Loucy (cell line): ENCODE measurements at regions not wholly inside any gene's neighbourhood (a gene's known extent, or its start where the extent isn't known, plus 50 kb on each side); places are given as distances from the start of the nearest gene placed in this dataset.

Experiments used
- H2AFZ ChIP-seq: fragments of 200-600 bp; sonication (generic); 2 replicates; pipeline ENCODE4 v1.6.0; 2016; ENCODE audit warnings: antibody characterized with exemption, mild to moderate bottlenecking, low read length, moderate library complexity
- H3F3A ChIP-seq: fragments of 200-600 bp; 2 replicates; pipeline ENCODE4 v1.6.0; 2016; ENCODE audit warnings: antibody characterized with exemption, low read depth, mild to moderate bottlenecking
- H3K27me3 ChIP-seq: fragments of 200-600 bp; sonication (generic); 2 replicates; pipeline ENCODE4 v1.6.1; 2014; ENCODE audit warnings: low read length, mild to moderate bottlenecking; ENCODE audit not compliant: insufficient read depth, poor library complexity, severe bottlenecking
- H3K36me3 ChIP-seq: fragments of 200-600 bp; sonication (generic); 2 replicates; pipeline ENCODE4 v1.6.1; 2016; ENCODE audit warnings: low read length; ENCODE audit not compliant: insufficient read depth
- H3K4me1 ChIP-seq: fragments of 200-600 bp; sonication (generic); 2 replicates; pipeline ENCODE4 v1.5.1; 2014; ENCODE audit warnings: low read length, mild to moderate bottlenecking; ENCODE audit not compliant: insufficient read depth, poor library complexity, severe bottlenecking
- H3K4me2 ChIP-seq: fragments of 200-600 bp; sonication (generic); 2 replicates; pipeline ENCODE4 v1.6.0; 2014; ENCODE audit warnings: antibody characterized with exemption, low read length, low read depth, mild to moderate bottlenecking; ENCODE audit not compliant: poor library complexity, severe bottlenecking
- H3K4me3 ChIP-seq: fragments of 200-600 bp; sonication (generic); 2 replicates; pipeline ENCODE4 v1.5.1; 2014; ENCODE audit warnings: low read length, mild to moderate bottlenecking, mixed read lengths; ENCODE audit not compliant: poor library complexity, severe bottlenecking
- H3K79me2 ChIP-seq: fragments of 200-600 bp; sonication (generic); 2 replicates; pipeline ENCODE4 v1.6.1; 2014; ENCODE audit warnings: low read length; ENCODE audit not compliant: insufficient read depth
- H3K9ac ChIP-seq: fragments of 200-600 bp; sonication (generic); 2 replicates; pipeline ENCODE4 v1.6.0; 2014; ENCODE audit warnings: mild to moderate bottlenecking, low read depth, low read length, moderate library complexity; ENCODE audit not compliant: poor library complexity, severe bottlenecking
- H3K9me2 ChIP-seq: fragments of 200-600 bp; sonication (generic); replicated peaks from 2 replicates; pipeline ENCODE4 v1.6.1; 2016; ENCODE audit warnings: low read depth, low read length, mixed read lengths
- H3K9me3 ChIP-seq: fragments of 200-600 bp; sonication (generic); 2 replicates; pipeline ENCODE4 v1.6.1; 2014; ENCODE audit warnings: mild to moderate bottlenecking, antibody characterized with exemption, low read length, low read depth; ENCODE audit not compliant: insufficient read depth
- H4K20me1 ChIP-seq: fragments of 200-600 bp; sonication (generic); 2 replicates; pipeline ENCODE4 v1.6.0; 2014; ENCODE audit warnings: antibody characterized with exemption, low read length, mild to moderate bottlenecking; ENCODE audit not compliant: insufficient read depth, poor library complexity, severe bottlenecking
- EZH2phosphoT487 ChIP-seq: fragments of 200-600 bp; IDR thresholded peaks from 2 replicates; pipeline ENCODE4 v1.6.1; 2018; ENCODE audit warnings: antibody characterized with exemption, mild to moderate bottlenecking, moderate library complexity, borderline replicate concordance
- TF ChIP-seq, protein P1 (sequence below): fragments of 200-600 bp; sonication (generic); conservative IDR thresholded peaks from 2 replicates; pipeline ENCODE4 v1.5.1; 2014; ENCODE audit warnings: mild to moderate bottlenecking, antibody characterized with exemption, low read length

DNA sequence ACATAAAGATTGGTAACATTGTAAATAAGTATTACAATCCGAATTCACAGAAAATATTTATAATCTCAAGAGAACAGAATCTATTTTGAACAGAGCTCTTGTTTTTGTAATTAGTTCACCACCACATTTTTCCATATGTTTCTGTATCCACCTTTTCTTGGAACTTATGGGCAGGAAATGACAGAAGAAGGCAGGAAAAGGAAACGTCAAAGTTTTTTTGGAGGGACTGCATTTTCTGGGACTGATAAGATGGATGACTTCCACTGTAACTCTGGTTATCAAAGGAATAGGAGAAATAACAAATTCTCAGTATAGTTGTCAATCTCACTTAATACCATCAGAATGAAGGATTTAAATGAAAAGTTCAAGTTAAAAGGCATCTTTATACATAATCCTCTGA is 75.1 kb upstream of the SMNDC1 start:
- Histone ChIP-seq H2AFZ (no peak overlapping the region), H3K79me2 (no peaks in the 10 kb centered on the region), H3K9me2 (no peaks in the 10 kb centered on the region), H4K20me1 (no peaks in the 10 kb centered on the region), H3K9me3 (no peaks in the 10 kb centered on the region), H3K27me3 (no peaks in the 10 kb centered on the region), H3K4me3 (no peak overlapping the region), H3K4me2 (no peak overlapping the region), H3K4me1 (no peaks in the 10 kb centered on the region), H3F3A (no peaks in the 10 kb centered on the region), H3K36me3 (no peaks in the 10 kb centered on the region), H3K9ac (no peak overlapping the region)
- TF ChIP-seq, protein P1, sequence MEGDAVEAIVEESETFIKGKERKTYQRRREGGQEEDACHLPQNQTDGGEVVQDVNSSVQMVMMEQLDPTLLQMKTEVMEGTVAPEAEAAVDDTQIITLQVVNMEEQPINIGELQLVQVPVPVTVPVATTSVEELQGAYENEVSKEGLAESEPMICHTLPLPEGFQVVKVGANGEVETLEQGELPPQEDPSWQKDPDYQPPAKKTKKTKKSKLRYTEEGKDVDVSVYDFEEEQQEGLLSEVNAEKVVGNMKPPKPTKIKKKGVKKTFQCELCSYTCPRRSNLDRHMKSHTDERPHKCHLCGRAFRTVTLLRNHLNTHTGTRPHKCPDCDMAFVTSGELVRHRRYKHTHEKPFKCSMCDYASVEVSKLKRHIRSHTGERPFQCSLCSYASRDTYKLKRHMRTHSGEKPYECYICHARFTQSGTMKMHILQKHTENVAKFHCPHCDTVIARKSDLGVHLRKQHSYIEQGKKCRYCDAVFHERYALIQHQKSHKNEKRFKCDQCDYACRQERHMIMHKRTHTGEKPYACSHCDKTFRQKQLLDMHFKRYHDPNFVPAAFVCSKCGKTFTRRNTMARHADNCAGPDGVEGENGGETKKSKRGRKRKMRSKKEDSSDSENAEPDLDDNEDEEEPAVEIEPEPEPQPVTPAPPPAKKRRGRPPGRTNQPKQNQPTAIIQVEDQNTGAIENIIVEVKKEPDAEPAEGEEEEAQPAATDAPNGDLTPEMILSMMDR, result no peak
- TF ChIP-seq EZH2phosphoT487, result no peak

DNA sequence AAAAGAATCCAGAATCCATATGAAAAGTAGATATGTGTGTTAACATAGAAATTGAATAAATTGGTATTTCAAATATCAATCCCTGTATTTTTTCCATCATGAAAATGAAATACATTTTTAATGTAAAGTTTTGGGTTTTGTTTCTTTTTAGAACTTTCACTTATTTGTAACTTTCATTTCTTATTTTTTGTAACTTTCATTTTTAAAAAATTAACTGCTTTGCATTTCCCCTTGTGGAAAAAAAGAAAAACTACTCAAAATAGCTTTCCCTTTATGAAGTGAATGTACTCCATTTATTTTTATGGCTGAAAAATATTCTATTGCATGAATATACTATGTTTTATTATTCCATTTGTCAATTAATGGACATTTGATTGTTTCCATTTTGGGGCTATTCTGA is 75.6 kb upstream of the SMNDC1 start:
- no peaks in the 10 kb centered on the region for H3K9me3 ChIP-seq
- no peaks in the 10 kb centered on the region for H4K20me1 ChIP-seq
- H3K4me3 ChIP-seq, result no peak overlapping the region
- no peaks in the 10 kb centered on the region for H3K36me3 ChIP-seq
- no peak overlapping the region for H3K4me2 ChIP-seq
- H2AFZ ChIP-seq, result no peak overlapping the region
- TF ChIP-seq EZH2phosphoT487, result no peak
- TF ChIP-seq, protein P1, result no peak
- H3K4me1 ChIP-seq, result no peaks in the 10 kb centered on the region
- no peaks in the 10 kb centered on the region for H3K79me2 ChIP-seq
- H3K9ac ChIP-seq, result no peak overlapping the region
- H3F3A ChIP-seq, result no peaks in the 10 kb centered on the region
- H3K9me2 ChIP-seq, result no peaks in the 10 kb centered on the region
- no peaks in the 10 kb centered on the region for H3K27me3 ChIP-seq

DNA sequence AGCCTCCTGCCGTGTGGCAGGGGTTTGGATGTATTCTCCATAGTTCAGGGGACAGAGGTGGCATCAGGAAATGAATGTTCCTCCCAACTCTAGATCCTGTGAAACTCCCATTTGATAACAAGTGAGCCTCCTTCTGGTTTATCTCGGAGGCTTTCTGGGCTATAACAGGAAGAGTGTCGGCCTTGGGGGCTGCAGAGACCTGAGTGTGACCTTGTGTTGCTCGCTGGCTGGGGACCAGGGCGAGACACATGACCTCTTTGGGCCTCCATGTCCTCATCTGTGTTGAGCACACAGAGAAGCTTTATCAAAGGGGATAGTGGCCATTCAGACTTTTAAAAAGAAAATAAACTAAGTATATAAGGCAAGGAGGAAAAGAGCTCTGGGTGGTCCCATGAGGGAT is 78.0 kb upstream of the SMNDC1 start:
- Histone ChIP-seq H3K4me2 (no peak overlapping the region), H4K20me1 (no peaks in the 10 kb centered on the region), H3F3A (no peaks in the 10 kb centered on the region), H2AFZ (no peak overlapping the region), H3K9me3 (no peaks in the 10 kb centered on the region), H3K79me2 (no peaks in the 10 kb centered on the region), H3K9ac (no peak overlapping the region), H3K9me2 (no peaks in the 10 kb centered on the region), H3K27me3 (no peaks in the 10 kb centered on the region), H3K4me3 (no peak overlapping the region), H3K4me1 (peaks cover 1% of the 10 kb centered on the region), H3K36me3 (no peaks in the 10 kb centered on the region)
- TF ChIP-seq, protein P1, result no peak
- TF ChIP-seq EZH2phosphoT487, result no peak
